Inflammatory macrophage treated with lipopolysaccharide for 1 hour (primary cell): ENCODE measurements at regions not wholly inside any gene's neighbourhood (a gene's known extent, or its start where the extent isn't known, plus 50 kb on each side); places are given as distances from the start of the nearest gene placed in this dataset.
"Not testable (repeated sequence)": the region's sequence is repeated elsewhere in the genome, so short reads cannot be mapped to it uniquely, and the experiment has no call there.

Source experiments
- DNase-seq, 2 donors: peaks; one replicate each; pipeline ENCODE4 v3.0.0-alpha.2; 2020 to 2022

DNA sequence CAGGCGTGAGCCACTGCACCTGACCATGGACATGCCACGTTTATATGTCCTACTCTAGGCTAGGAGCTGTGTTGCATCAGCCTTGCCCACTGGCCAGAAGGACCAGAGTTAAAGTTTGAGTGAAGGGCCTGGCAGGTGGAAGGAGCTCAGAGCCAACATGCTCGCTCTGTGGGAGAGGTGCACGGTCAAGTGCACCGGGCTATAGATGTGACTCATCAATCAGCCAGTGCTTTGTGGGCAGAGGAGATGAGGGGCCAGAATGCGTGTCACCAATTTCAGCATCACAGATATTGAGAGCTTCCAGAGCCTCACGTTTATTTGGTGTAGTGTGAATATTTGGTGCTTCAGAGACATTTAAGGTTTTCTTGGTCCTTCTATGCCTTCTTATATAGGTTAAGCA, 137.3 kb upstream of the KBTBD8 start:
- DNase-seq: no peak

DNA sequence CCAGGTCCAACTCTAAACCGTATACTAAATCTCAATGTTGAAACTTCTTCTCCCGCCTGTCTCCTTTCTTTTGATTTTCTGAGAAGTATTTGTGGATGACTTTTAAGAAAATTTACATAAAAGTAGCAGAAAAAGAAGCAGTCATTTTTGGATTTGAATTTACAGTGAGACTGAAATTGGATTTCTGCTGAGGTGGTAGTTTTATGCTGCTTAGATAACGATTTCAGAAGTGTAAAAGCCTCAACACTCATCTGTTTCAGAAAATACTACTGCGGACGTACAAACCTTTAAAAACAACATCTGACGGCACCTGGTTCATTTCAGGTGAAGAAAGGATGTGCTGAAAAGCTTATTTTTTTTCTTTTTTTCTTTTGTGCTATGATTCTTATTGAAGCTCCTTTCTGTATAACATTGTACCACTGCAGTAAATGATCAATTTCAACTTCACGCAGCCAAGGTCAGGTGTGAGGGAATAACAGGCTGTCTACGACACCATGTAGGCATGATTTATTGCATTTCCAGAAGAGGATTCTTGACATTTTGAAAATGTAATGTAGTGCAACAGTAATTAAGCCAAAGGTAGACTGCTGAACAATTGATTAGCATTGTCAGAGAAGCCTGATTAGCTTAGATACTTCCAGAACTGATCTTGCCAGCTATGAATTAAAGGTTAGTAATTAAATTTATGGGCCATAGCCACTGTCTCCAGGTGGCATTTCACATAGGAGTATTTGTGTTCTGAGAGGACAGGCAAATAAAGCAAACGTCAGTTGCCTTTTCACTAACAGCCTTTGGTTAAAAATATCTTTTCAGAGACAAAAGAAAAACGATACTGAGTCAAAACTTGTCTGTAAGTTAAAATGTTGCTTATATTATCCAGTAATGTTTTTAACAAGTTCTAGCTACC, 134.6 kb upstream of the KBTBD8 start:
- no peak for DNase-seq

DNA sequence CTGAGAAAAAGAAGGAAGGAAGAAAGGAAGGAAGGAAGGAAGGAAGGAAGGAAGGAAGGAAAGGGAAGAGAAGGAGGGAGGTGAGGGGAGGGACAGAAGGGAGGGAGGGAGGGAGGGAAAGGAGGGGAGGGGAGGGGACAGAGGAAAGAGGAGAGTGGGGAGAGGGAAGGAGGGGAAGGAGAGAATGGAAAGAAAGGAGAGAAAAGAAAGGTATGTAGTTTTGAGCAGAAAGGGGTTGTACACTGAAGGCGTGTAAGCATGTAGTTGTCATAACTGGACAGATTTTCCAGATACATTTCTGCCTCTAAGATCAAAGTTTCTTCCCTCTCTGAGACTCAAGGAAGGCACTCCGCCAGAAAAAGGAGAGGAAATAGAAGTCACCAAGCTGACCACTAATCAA, 113.4 kb upstream of the KBTBD8 start:
- DNase-seq: no peak

DNA sequence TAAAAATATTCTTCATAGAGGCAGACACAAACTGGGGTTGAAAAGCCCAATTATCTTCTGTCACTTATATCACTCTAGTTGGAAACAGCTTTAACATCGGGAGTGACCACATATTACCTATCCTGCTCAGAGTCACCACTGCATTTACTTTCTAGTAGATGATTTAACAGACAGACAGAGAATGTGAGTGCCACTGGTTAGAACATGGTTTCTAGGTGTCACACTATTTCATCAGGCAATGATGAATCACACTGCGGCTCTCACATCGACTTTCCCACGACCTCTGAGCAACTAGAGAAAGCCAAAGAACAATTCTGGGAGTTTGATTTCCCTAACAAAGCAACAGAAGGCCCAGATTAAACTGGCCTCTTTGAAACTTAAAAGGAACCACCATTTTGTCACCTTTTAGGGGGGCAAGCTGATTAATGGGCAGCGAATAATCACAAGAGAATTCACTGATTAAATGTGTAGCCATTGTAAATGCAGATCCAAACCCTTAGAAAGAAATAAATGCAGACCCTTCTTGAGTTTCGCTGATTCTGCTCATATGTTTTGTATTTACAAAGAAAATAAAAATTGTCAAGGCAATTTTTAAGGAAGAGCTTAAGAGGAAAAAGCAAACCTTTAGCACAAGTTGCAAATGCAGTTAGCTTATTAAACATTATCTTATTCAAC, 112.6 kb upstream of the KBTBD8 start:
- no peak for DNase-seq

DNA sequence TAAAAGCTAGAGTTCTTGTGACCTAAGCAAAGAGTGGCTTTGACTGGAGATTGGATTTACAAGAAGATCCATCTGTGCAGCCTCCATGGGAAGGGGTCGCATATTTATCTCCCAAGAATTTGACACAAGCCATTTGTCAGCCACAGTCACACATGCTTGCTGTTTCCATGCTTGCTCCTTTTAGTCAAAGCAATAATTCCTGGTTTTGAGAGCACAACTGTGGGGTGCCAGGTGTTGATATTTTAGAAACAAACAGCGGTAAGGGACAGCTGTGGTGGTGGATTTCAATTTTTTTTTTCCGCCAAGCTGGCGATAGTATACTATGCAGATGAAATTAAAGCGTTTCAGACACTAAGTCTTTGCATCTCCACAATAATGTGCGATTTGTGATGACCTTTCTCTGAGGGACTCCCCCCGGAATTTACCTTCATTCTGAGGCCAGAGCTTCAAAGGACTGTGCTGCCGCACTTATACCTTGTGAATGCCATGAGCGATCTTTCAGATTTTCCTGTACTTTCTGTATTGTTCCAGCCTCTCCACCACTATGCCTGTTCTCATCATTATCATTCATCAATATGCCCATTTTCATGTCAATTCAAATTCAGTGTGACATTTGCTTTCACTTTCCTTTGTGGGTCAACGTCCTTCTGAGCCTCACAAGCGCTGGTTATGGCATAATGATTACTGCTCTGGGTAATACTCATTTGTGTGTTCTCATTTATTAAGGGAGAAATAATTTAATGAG, 108.2 kb upstream of the KBTBD8 start:
- DNase-seq: no peak

DNA sequence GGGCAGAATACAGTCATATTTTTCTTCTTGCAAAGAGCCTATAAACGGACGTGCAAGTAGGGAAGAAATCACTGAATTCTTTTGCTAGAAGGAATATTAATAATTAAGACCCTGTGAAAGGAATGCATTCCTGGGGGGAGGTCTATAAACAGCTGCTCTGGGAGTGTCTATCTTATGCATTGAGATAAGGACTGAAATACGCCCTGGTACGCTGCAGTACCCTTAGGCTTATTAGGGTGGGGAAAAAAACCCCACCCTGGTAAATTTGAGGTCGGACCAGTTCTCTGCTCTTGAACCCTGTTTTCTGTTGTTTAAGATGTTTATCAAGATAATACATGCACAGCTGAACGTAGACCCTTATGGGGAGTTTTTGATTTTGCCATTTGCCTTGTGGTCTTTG, 100.0 kb upstream of the KBTBD8 start:
- no peak for DNase-seq

DNA sequence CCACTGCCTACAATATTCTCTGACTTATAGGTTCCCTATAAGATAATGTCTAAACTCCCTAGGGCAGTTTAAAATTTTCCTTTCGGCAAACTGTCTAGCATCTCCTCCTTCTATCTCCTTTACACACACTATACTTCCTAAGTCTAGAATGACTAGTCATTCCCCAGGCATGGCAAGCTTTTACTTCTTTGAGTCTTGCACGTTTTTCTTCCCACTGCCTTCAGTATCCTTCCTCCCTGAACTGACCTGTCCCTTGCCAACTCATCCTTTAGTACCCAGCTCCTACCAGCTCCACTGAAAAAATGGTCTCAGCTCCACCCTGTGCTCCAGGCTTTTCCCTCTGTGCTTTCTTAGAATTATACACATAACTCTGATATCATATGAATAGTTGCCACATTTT, 93.8 kb upstream of the KBTBD8 start:
- no peak for DNase-seq

DNA sequence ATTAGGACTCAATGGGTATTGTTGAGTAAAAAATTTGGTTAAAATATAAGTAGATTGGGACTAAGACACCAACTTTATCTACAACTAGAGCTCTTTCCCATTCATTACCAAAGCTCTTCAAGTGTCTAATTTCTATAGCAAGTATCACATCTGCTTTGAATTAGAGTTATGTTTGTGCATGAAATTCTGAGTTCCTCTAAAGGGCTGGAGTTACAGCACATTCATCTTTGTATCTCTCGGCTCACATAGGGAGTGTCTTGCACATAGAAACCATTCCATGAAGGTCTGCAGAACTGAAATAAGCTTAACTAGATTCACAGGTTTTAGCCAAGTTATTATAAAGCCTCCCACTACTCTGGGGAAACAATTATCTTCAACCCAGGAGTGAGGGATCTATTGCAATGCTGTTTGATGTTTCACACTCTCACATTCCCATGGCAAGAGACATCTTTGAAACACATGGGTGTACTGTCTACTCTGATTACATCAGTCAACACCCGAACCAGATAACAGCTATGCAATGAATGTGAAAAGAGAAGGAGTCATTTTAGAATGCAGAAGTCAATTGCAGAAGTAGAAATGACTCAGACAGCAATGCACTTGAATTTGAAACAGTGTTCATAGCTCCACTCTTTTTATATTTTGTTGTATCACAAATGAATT, 93.1 kb upstream of the KBTBD8 start:
- DNase-seq: peak; percentile 41 to 62

DNA sequence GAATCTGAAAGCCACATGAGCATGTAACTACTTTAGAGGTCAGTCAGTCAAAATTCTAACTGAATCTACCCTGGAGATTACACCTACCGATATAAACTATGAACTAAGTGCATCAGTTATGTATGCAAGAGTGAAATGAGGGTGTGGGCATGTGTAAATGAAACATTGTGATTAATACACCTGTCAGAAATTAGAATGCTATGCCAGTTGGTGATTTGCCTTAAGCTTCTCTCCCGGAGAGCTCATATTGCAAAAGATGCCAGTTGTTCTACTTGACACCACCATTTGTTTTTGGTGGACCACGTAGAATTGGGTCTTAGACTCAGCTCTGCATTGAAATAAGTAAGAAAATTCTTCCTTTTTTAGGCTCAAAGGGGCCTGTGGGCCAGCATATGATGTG, 91.0 kb upstream of the KBTBD8 start:
- no peak for DNase-seq

DNA sequence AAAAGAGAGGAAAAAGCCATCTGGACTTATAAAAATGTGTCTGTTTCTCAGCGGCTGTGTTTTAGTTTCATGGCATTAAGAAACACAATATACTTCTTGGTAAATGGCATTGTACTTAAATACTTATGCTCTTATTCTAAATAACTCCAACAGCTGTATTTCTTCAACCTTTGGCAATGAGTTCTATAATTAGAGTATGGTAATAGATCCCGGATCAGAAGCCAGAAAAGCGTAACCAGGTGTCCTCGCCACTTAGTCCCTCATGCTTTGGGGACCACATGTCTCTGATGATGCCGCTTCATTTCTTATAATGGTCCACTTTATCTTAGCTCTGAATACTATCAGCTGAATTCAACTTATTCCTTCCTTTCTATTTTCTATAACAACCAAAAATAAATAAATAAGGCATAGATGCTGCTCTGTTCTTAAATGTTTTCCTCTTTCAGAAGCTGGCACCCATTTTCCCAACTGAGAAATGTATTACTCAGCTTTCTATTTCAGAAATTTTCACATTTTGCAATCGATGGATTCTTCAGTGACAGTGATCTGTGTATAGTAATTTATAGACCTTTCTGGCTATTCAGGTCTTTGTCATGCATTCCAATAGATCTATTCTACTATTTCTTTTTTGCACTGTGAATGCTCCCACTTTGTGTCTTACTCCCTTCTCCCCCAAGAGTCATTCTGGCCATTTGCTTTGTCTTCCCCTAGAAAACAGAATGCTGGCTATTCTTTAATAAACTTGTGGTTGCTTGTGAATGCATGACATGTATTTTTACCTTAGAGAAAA, 87.6 kb upstream of the KBTBD8 start:
- no peak for DNase-seq

DNA sequence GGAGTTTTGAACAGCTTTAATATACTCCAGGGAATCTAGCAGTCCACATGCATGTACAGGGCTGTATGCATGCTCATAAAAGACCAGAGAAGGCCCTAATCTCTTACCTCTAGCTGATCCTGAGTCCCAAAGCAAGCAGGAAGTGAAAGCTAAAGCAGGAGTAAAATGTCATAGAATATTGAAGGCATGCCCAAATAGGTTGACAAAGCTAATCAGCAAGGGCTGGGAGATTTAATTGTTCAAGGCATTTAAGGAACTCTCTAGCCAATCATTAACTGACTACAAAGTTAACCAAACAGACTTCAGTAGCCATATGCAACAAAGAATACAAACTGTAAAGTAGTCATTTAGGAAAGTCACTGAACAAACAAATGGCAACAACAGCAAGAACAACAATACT, 85.8 kb upstream of the KBTBD8 start:
- DNase-seq: no peak

DNA sequence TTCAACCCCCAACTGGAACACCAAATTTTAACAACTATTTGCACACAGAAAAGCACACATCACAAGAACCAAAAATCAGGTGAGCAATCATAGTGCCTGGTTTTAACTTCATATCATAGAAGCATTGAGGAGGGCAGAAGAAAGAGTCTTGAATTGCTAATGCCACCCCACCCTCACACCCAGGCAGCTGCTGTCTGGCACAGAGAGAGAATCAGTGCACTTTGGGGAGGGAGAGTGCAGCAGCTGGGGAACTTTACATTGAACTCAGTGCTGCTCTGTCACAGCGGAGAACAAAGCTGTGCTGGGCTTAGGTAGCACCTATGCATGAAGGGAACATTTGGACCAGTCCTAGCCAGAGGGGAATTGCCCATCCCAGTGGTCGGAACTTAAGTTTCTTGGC, 76.0 kb upstream of the KBTBD8 start:
- DNase-seq: no peak

DNA sequence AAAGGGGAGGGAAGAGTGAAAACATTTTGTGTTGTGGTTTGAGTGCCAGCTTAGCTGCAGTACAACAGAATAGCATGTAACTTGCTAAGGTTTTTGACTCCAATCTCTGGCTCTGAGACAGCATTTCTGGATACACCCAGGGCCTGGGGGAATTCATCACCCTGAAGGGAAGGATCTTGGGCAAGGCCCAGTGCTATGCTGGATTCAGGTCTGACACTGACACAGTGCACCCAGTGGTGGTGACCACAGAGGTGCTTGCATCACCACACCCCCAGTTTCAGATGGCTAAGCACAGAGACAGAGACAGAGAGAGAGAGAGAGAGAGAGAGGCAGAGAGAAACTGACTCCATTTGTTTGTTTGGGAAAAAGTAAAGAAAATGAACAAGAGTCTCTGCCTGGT, 74.1 kb upstream of the KBTBD8 start:
- no peak for DNase-seq

DNA sequence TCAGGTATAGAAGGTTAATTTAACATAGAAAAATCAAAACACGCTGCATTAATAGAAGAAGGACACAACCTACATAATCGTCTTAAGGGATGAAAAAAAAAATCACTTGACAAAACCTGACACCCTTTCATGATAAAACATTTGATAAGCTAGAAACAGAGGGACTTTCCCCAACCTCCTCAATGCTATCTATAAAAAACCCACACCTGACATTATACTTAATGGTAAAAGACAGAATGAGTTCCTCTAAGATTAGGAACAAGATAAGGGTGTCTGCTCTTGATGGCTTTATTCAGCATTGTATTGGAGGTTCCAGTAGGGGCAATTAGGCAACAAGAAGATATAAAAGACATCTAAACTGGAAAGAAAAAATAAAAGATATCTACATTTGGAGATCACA, 69.9 kb upstream of the KBTBD8 start:
- no peak for DNase-seq

DNA sequence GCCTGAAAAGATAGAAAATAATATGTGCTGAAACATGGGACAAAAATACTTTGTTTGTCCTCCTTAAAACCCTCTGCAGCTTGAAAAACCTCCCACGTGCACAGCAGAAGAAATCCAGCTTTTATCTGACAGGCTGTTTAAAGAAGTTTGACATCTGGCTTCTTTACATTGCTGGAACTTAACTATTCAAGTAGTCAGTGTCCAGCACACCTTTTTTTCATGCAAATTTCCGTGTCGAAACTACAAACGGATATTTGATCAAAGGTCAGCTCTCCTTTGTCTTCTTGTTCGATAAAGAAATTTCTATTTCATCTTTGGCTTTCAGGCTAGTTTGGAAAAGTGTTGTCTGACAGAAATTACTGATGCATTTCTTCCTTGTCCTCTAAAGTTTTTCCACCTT, 66.8 kb upstream of the KBTBD8 start:
- DNase-seq: no peak

DNA sequence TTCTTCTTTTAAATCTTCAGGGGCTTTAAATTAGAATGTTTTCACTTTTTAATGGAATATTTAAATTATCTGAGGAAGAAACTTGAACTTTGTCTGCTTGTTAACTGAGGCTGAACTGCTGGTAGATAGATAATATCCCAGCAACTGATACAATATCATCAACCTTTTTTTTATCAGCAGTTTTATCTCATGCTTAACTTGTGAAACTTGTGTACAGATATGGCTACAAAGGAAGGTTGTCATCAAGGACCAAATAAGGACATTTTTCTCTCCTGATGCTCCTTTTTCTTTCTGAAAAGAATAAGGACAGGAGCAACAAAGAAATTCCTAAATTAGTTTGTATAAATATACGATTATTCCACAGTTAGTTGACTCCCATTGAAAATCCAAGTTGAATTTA, 66.4 kb upstream of the KBTBD8 start:
- no peak for DNase-seq

DNA sequence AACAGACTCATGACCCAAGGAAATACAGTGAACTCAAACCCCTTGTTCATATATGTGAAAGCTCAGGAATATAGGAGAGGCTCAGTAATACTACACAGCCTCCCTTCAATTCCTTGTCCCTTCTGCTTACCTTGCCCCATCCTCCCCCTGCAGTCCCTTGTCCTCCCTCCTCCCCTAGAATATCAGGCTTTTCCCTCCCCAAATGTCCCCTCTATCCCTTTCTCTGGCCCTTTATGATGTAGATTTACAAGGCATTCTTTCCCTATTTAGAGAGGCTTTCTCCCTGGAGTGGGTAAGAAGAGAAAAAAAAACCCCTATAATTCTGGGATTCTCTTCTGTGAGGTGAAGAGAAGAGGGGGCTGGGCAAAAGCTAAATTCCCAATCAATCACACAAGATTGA, 64.9 kb upstream of the KBTBD8 start:
- DNase-seq: no peak

DNA sequence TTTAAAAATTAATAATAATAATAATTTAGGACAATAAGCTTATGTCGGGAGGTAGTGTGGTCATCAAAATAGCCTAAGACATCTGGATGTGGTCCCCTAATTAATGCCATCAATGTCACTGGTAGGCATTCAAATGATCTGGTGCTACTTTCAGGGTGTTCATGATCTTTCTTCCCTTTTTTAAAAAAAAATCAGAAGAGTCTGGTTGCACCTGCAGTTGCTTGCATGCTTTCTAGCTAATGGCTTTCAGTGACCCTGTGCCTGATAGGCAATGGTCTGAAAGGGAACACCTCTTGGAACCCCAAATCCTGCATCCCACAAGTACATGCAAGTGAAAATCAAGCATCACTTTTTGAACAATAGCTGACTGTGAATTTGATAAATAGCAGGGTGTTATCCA, 64.1 kb upstream of the KBTBD8 start:
- DNase-seq: no peak

DNA sequence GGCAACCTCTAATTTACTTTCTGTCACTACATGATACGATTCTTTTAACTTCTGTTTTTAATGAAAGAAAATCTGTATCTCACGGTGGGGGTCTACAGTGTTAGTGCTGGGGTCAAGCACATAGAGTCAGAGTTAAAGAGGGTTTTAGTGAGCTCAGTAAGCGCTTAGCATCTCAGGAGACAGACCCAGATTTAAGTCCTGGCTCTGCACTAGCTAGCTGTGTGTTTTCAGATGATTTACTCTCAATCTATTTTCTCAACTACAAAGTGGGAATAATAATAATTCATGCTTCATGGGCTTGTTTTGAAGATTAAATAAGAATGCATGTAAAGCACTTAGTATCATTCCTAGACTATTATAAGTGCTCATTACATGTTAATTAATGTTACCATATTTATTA, 63.4 kb upstream of the KBTBD8 start:
- DNase-seq: no peak

DNA sequence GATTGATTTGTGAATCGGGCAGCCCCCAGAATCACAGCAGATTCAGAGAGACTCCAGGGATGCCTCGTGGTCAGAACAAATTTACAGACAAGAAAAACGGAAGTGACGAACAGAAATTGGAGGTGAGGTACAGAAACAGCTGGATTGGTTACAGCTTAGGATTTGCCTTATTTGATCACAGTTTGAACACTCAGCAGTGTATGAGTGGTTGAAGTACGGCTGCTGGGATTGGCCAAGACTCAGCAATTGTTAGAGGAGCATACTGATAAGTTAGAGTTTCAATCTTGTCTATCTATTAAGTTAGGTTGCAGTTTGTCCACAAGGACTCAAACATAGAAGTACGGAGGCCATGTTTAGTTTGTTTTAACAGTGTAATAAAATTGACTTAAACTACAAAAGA, 61.1 kb upstream of the KBTBD8 start:
- not testable (repeated sequence) for DNase-seq

DNA sequence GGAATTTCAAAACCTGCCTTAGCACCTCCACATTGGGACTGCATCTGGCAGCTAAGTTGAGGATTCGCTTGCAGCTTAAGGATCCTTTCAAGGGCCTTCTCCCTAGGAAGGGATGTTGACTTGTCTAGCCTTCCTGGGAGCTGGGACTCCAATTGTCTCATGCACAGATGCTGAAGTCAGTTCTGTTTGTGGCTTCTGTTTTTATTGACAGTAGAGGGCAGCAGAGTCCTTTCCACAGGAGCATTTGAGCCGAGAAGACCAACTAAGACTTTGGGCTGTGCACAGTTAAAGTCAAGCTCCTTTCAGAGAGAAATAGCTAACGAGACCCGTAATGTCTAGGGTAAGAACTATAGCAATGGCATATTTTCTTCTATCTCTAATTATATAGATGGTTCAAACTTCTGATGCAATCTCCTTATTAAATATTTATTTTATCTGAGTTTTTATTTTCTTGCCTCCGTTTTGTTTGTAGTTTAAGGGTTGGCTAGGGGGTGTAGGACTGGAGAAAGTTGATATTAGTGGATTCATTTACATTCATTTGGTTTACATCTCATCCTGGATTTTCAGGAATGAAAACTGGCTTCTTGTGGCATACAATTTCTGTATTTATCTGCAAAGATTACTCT, 59.7 kb upstream of the KBTBD8 start:
- peak; percentile 29 to 69 for DNase-seq

DNA sequence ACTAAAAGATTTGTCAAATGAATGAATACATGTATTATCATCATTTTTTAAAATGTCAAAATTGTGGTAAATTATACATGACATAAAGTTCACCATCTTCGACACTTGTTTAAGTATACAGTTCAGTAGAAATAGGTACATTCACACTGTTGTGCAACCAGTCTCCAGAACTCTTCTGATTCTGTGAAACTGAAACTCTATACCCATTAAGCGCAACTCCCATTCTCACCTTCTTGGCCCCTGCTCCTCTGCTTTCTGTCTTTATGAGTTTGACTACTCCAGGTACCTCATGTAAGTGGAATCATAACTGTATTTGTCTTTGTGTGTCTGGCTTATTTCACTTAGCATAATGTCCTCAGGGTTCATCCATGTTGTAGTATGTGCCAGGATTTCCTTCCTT, 50.1 kb upstream of the KBTBD8 start:
- no peak for DNase-seq
